Thymus (tissue), 11 donors: ENCODE measurements at regions not wholly inside any gene's neighbourhood (a gene's known extent, or its start where the extent isn't known, plus 50 kb on each side); places are given as distances from the start of the nearest gene placed in this dataset.

ENCODE experiments used
- DNase-seq, 9 donors: peaks; one replicate each; pipeline ENCODE4 v3.0.0-alpha.2; 2013; ENCODE audit warnings: low spot score in 9 of 9, low read depth in 6 of 9, missing footprints in 1 of 9
- H3K27ac ChIP-seq, 2 donors: one replicate each; pipeline ENCODE4 v1.5.1; 2013; ENCODE audit warnings: control low read depth in 1 of 2, low read depth in 1 of 2, low read length in 1 of 2, mild to moderate bottlenecking in 1 of 2, moderate library complexity in 1 of 2
- H3K27me3 ChIP-seq, 2 donors: one replicate each; pipeline ENCODE4 v1.5.1; 2013; ENCODE audit warnings: low read length in 1 of 2; ENCODE audit not compliant: control insufficient read depth in 2 of 2, insufficient read depth in 1 of 2
- H3K36me3 ChIP-seq, 2 donors: one replicate each; pipeline ENCODE4 v1.5.1; 2013; ENCODE audit warnings: low read length in 1 of 2, mild to moderate bottlenecking in 1 of 2, moderate library complexity in 1 of 2; ENCODE audit not compliant: control insufficient read depth in 2 of 2, insufficient read depth in 2 of 2
- H3K4me1 ChIP-seq, 2 donors: one replicate each; pipeline ENCODE4 v1.5.1; 2013; ENCODE audit warnings: low read length in 2 of 2; ENCODE audit not compliant: control insufficient read depth in 2 of 2, insufficient read depth in 2 of 2
- H3K4me3 ChIP-seq, 2 donors: one replicate each; pipeline ENCODE4 v1.5.1; 2013; ENCODE audit warnings: low read length in 2 of 2, control low read depth in 1 of 2, mild to moderate bottlenecking in 1 of 2
- H3K9me3 ChIP-seq, 2 donors: one replicate each; pipeline ENCODE4 v1.5.1; 2013; ENCODE audit warnings: low read length in 1 of 2, mild to moderate bottlenecking in 1 of 2; ENCODE audit not compliant: control insufficient read depth in 2 of 2, insufficient read depth in 1 of 2
- WGBS: extraction: QIAGEN DNeasy Blood & Tissue Kit; methylation state at CpG from one replicate; pipeline ENCODE4 v1.1.7; 2013; 5-methylcytosine and 5-hydroxymethylcytosine counted together
- donor health status: healthy.

- 92% methylated on average over 7 of the region's 7 CpGs for WGBS
- Histone ChIP-seq H3K4me3 (no peak overlapping the region), H3K27me3 (no peaks in the 10 kb centered on the region), H3K4me1 (no peaks in the 10 kb centered on the region), H3K9me3 (no peaks in the 10 kb centered on the region), H3K27ac (no peak overlapping the region), H3K36me3 (no peaks in the 10 kb centered on the region)
- no peak for DNase-seq
Observed at GRCh38 chr14:47874350-47874749, 198.9 kb upstream of the MDGA2 start.

DNA sequence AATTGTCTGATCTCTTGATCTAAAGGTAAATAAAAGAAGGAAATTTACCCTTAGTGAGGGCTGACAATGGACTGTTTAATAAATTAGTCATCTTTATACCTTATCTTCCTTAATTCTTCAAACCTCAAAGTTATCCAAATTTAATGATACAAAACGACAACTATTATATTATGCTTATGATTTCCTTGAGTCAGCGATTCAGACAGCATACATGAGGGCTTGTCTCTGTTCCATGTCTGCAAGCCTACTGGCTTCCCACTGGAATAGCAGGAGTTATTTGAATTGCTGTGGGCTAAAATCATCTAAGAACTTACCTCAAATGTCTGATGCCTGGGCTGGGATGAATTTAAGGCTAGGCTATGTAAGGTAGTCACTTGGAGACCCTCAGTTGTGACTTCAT is 197.2 kb upstream of the MDGA2 start:
- 93% methylated on average over 2 of the region's 2 CpGs for WGBS
- Histone ChIP-seq H3K9me3 (no peaks in the 10 kb centered on the region), H3K27me3 (no peaks in the 10 kb centered on the region), H3K36me3 (no peaks in the 10 kb centered on the region), H3K4me1 (no peaks in the 10 kb centered on the region), H3K4me3 (no peak overlapping the region), H3K27ac (no peak overlapping the region)
- no peak for DNase-seq

GRCh38 chr14:47863441-47863840 is 188.0 kb upstream of the MDGA2 start:
- Histone ChIP-seq H3K4me1 (no peaks in the 10 kb centered on the region), H3K27me3 (no peaks in the 10 kb centered on the region), H3K9me3 (no peaks in the 10 kb centered on the region), H3K36me3 (no peaks in the 10 kb centered on the region), H3K27ac (no peak overlapping the region), H3K4me3 (no peak overlapping the region)
- no peak for DNase-seq

- Histone ChIP-seq H3K4me1 (no peaks in the 10 kb centered on the region), H3K4me3 (no peak overlapping the region), H3K27me3 (no peaks in the 10 kb centered on the region), H3K36me3 (no peaks in the 10 kb centered on the region), H3K27ac (no peak overlapping the region), H3K9me3 (no peaks in the 10 kb centered on the region)
- 88% methylated on average over 4 of the region's 4 CpGs for WGBS
- no peak for DNase-seq
Observed at GRCh38 chr14:47857646-47858045, 182.2 kb upstream of the MDGA2 start.

DNA sequence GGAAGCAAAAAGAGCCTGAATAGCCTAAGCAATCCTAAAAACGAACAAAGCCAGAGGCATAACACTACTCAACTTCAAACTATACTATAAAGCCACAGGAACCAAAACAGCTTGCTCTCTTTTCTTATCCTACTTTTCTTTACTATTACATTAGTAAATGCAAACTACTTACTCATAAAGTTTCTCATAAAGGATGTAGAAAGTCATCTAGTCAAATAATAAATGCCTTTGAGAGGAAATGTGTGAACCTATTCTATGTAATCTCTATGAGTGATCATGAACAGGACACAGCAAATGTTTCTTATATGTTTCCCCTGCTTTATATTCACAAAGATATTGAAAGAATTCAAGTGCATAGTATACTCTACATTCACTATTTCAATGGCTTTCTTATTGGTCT is 176.9 kb upstream of the MDGA2 start:
- H3K27ac ChIP-seq, result no peak overlapping the region
- H3K9me3 ChIP-seq, result no peaks in the 10 kb centered on the region
- no peaks in the 10 kb centered on the region for H3K4me1 ChIP-seq
- no peak for DNase-seq
- H3K36me3 ChIP-seq, result no peaks in the 10 kb centered on the region
- H3K27me3 ChIP-seq, result no peaks in the 10 kb centered on the region
- WGBS, result 0% methylated on average over 1 of the region's 1 CpG
- H3K4me3 ChIP-seq, result no peak overlapping the region

- Histone ChIP-seq H3K36me3 (no peaks in the 10 kb centered on the region), H3K9me3 (peaks cover 0 to 9% of the 10 kb centered on the region in 2 donors), H3K27me3 (no peaks in the 10 kb centered on the region), H3K4me1 (no peaks in the 10 kb centered on the region), H3K4me3 (no peak overlapping the region), H3K27ac (no peak overlapping the region)
- WGBS, result 83% methylated on average over 4 of the region's 4 CpGs
- DNase-seq, result no peak
Observed at GRCh38 chr14:47846008-47846407, 170.6 kb upstream of the MDGA2 start.

DNA sequence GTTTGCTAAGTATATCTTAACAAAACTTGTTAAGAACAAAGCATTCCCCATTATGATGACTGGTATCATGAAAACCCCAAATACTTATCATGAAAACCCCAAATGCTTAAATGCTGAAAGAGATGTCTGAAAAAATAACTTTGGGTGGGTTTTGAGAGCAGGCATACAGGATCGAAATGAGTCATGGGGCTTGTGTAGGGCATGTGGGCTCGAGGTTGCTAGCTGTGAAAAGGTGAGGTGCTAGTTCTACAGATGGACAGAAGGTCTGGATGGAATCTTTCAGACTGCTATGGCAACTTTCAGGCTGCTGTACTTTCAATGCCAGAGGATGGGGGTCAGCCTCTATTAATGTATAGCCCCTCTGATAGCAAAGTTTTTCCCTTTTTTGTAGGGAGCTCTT is 167.8 kb upstream of the MDGA2 start:
- Histone ChIP-seq H3K4me3 (no peak overlapping the region), H3K9me3 (peaks cover 0 to 9% of the 10 kb centered on the region in 2 donors), H3K27ac (no peak overlapping the region), H3K4me1 (no peaks in the 10 kb centered on the region), H3K36me3 (no peaks in the 10 kb centered on the region), H3K27me3 (no peaks in the 10 kb centered on the region)
- no peak for DNase-seq
- 88% methylated on average over 2 of the region's 2 CpGs for WGBS

DNA sequence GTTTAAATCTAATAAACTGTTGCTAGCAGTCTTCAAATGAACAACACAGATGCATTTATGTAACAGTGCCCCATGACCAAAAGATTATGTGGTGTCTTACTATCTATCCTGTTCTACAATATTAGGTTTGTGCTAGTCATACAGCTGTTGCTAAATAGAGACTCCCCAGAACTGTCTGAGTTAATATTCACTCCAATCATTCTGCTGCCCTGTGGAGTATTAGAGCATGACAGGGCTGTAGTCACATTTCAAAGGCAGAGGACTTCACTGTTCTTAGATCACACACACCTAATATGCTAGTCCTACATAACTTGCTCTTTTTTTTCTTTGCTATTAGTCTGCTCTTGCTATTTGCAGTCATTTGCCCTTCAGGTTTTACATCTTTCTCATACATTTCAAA is 157.6 kb upstream of the MDGA2 start:
- H3K27me3 ChIP-seq, result no peaks in the 10 kb centered on the region
- H3K36me3 ChIP-seq, result no peaks in the 10 kb centered on the region
- H3K27ac ChIP-seq, result no peak overlapping the region
- H3K4me3 ChIP-seq, result no peak overlapping the region
- H3K9me3 ChIP-seq, result no peaks in the 10 kb centered on the region
- no peaks in the 10 kb centered on the region for H3K4me1 ChIP-seq
- DNase-seq, result no peak

- H3K4me1 ChIP-seq, result no peaks in the 10 kb centered on the region
- H3K36me3 ChIP-seq, result no peaks in the 10 kb centered on the region
- no peaks in the 10 kb centered on the region for H3K27me3 ChIP-seq
- 95% methylated on average over 2 of the region's 2 CpGs for WGBS
- H3K4me3 ChIP-seq, result no peak overlapping the region
- no peaks in the 10 kb centered on the region for H3K9me3 ChIP-seq
- no peak overlapping the region for H3K27ac ChIP-seq
- DNase-seq, result no peak
Observed at GRCh38 chr14:47826809-47827208, 151.4 kb upstream of the MDGA2 start.

- Histone ChIP-seq H3K4me3 (no peak overlapping the region), H3K9me3 (no peaks in the 10 kb centered on the region), H3K36me3 (no peaks in the 10 kb centered on the region), H3K27ac (no peak overlapping the region), H3K27me3 (no peaks in the 10 kb centered on the region), H3K4me1 (no peaks in the 10 kb centered on the region)
- no peak for DNase-seq
- 94% methylated on average over 1 of the region's 1 CpG for WGBS
Observed at GRCh38 chr14:47822326-47822725, 146.9 kb upstream of the MDGA2 start.
